Fibroblast of the conjunctiva (primary cell): ENCODE measurements at regions not wholly inside any gene's neighbourhood (a gene's known extent, or its start where the extent isn't known, plus 50 kb on each side); places are given as distances from the start of the nearest gene placed in this dataset.

Experiments
- DNase-seq: peaks from one replicate; pipeline ENCODE4 v3.0.0-alpha.2; 2010; ENCODE audit warnings: low read depth

DNA sequence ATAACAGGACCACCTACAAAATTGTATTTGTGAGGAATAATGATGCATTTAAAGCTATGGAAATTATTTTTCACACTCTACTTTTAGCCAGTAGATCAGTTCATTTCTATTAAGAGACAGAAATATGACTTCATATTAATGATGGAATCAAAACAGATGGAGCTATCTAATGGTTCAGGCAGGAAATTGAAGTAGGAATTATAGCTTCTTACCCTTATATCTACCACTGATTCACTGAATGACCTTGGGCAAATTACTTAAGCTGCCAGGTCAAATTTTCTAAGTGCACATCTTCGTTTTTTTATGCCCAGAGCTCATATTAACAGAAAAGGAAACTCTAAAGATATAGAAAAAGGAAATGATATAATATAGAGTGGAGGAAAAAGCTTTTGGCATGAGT is 323.1 kb downstream of the PCDH10 start:
- no peak for DNase-seq

DNA sequence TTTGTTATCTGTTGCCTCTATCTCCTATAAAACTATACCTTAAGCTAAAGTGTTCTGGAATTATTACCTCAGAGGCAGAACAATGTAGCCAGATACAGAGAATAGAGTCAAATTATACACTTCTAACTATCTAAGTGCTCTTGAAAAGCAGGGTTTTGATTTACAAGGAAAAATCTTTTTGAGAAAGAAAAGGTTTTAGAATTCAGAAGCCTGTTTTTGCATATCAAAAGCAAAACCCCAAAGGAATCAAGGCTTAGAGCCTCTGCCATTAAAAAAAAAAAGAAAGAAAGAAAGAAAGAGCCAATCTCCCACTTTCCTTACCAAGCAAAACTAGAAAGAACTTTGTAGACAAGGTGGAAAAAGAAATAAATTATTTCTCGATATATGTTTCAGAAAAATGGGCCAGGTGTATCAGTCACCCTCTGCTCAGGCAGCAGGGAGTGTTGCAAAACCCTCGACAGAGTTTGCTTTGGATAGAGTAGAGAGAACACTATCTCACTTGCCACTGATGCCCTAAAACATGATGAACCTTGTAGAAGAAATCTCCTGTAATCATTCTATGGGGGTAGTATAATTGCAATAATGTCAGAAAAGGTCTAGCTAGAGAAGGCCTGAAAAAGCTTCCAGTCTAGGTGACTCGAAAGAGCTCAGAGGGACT is 318.3 kb downstream of the PCDH10 start:
- DNase-seq: no peak

DNA sequence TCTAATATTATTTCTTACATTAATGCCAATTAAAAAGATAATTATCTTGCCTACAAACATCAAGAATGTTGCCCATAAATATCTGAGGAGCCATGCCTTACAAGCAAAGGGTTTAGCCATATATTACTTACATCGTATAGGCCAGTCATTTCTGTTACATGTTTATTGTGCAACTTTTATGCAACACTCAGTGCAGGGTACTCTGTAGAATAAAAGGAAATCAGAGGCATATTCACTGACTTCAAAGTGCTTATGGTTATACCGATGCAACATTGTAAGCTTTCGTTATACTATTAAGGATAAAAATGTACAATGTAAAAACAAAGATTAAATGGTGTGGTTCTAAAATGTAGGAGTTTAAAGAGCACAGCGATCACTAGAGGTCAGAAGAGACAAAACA is 315.9 kb downstream of the PCDH10 start:
- DNase-seq: no peak

- DNase-seq: no peak
Observed at GRCh38 chr4:133464311-133464710, 315.2 kb downstream of the PCDH10 start.

GRCh38 chr4:133452678-133453077 is 303.6 kb downstream of the PCDH10 start:
- DNase-seq: no peak

- DNase-seq: no peak
Observed at GRCh38 chr4:133450813-133451212, 301.7 kb downstream of the PCDH10 start.

- DNase-seq: no peak
Observed at GRCh38 chr4:133440404-133440803, 291.3 kb downstream of the PCDH10 start.

DNA sequence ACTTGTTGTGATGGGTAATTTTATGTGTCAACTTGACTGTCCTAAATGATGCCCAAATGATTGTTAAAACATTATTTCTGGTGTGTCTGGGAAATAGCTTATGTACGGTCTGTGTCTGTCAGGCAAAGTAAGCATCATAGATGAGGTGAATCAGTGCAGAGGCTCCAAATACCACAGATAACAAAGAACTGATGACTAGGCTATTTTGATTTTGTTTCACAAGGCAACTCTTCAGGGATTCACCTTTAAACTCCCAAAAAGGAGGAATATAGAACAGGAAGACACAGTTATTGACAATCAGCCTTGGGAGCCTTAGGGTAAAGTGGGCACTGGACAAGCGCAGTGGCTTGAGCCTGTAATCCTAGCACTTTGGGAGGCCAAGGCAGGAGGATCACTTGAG is 290.7 kb downstream of the PCDH10 start:
- no peak for DNase-seq

DNA sequence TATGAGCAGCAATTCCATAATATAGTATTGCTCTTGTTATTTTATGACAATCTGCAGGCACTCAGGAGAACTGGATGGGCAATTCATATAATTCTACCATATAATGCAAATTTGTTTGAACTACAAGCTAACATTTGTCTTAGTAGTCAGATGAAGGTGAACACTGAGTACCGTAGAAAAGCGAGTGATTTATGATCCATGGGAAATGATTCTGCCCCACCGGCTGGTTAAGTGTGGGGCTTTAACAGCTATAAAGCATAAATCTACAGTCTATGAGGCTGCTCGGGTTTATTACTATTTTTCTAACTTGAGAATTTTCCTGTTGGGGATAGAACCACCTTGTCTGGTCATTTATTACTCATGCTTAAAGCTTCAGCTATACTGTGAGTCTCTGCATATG is 275.5 kb downstream of the PCDH10 start:
- no peak for DNase-seq

GRCh38 chr4:133403913-133404312 is 254.8 kb downstream of the PCDH10 start:
- DNase-seq: no peak

DNA sequence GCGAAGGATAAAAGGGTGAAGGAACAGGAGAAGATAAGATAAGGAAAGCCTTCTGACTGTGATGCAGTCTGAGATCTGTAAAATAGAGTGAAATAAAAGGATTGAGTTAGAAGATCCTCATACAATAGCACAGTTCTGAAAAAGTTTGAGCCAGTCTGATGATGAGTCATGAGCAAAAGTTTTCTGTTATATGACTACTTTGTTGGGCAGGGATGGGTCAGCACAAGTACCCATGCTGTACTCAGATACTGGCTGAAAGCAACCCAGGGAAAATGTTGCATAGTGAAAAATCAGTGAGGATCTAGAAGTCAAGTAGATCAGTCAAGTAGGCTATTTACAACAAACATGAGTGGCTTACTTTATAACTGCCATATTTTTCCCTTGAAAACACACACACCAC is 253.5 kb downstream of the PCDH10 start:
- no peak for DNase-seq

DNA sequence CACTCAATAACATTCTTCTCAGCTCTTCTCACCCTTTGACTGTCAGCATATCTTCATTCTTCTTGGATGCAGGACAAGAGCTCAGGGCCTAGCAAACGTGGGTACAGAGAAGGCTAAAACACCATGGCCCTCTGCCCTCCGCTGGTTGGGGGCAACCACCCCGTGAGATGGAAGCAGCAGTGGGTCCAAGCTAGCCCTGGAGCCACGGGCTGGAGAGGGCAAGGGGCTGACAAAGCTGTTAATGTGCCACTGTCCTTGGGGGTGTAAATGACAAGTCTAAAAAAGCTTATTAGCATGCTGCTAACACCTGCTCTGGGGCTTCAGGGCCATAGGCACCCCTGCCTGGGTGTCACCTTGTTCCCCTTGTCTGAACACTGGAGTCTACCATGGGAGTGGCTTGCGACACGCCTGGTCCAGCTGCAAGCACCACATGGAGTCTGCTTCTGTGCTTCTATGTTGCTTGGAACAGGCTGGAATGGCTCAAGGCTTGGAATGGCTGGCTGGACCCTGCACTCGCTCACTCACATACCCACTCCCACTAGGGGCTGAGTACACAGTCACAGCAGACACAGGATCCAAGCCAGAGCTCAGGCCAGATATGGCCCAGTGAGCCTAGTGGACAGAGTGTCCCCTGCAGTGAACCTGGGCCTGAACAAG is 246.0 kb downstream of the PCDH10 start:
- DNase-seq: no peak

GRCh38 chr4:133390198-133390855 is 241.2 kb downstream of the PCDH10 start:
- DNase-seq: no peak

DNA sequence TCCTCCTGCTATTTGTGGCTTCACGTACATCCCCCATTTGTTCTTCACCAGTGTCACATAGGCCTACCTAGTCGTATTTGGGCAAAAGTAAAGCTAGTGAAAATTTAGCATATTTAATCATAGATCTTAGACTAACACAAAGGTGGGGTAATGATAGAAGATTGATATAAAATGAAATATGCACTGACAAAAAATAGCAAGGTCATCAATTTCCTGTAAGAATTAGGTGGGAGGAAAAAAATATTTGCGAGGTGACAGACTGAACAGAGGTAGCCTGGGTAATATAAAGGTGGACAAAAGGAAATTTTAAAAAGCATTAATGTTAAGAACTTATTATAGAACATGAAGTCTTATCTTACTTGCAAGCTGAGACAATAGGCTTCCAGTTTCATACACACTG is 239.9 kb downstream of the PCDH10 start:
- DNase-seq: no peak

DNA sequence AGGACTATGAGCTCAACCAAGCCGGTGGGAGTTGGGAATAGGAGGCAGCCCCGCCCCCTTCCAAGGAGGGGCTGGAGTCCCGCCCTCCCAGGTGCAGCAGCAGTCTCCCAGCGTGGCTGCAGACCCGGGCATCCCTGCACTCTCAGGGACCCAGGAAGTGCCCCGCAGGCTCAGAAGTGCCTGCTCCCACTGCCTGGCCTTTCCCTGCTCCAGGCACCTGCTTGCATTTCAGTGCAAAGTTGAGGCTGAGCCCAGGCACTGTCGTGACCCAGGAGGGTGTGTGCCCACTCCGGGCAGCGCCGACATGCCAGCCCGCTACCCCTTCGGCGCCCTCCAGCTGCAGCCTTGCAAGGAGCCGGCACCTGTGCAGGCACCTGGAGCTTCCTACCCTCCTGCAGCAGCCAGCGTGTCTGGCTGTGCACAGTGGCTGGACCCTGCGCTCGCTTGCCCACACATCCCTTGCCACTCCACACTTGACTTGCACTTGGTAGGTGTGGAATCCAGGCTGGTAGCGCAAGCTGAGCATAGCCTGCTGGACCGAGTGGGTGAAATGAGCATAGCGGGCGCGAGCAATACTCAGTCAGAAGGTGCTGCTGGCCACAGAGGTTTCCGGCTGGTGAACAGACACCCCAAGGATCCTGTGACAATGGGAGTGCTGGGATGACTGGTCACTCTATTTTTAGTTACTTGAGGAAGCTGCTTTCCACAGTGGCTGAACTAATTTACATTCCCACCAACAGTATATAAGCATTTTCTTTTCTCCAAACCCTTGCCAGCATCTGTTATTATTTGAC is 236.3 kb downstream of the PCDH10 start:
- no peak for DNase-seq

DNA sequence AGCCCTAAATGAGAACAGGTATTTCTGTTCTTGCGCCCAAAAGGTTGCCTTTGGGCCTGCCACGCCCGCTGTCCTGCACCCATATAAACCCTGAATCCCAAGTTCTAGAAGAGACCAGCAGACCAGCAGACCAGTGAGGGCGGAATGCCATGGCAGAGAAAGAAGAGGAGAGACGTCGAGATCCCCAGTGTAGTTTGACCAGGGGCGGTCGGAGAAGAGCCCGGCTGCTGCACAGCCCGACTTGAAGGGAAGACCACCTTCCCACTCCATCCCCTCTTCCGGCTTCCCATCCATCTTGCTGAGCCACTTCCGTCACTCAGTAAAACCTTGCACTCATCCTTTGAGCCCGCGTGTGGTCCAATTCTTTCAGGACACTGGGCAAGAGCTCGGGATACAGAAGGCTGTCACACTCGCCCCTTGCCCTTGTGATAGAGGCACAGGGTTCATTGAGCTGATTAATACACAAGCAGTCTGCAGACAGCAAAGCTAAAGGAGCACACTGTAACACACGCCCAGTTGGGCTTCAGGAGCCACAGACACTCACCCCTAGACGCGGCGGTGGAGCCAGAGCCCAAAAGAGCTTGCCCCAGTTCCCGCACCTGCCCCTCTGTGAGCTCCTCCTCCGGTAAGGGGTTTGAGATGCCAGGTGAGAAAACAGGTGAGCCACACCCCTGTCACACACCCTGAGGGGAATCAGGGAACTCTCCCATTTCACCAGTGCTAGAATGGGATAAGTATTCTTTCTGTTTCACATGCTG is 230.8 kb downstream of the PCDH10 start:
- DNase-seq: no peak

GRCh38 chr4:133377286-133377685 is 228.2 kb downstream of the PCDH10 start:
- no peak for DNase-seq

- DNase-seq: no peak
Observed at GRCh38 chr4:133372699-133373098, 223.6 kb downstream of the PCDH10 start.

DNA sequence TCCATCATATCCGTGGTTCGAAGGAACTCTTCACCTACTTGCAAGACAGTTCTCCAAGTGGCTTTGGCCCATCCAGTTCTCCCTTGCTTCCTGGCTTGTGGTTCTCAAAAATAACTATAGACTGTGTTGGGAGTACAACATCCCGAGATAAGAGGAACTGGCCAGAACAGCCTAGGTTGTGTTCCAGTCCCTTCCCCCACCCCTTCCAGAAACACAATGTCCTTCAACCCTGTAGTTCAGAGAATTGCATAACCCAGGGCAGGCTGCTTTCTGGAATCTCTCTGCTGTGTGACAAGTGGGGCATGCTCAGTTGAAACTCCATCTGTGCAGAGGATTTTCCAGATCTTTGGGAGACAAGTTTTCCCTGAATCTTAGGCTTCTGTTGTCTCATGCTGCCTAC is 206.5 kb downstream of the PCDH10 start:
- no peak for DNase-seq

- no peak for DNase-seq
Observed at GRCh38 chr4:133347409-133347808, 198.3 kb downstream of the PCDH10 start.

GRCh38 chr4:133324491-133324890 is 175.4 kb downstream of the PCDH10 start:
- DNase-seq: no peak

GRCh38 chr4:133323670-133324069 is 174.6 kb downstream of the PCDH10 start:
- no peak for DNase-seq
